Testis (tissue), 2 donors: ENCODE measurements at regions not wholly inside any gene's neighbourhood (a gene's known extent, or its start where the extent isn't known, plus 50 kb on each side); places are given as distances from the start of the nearest gene placed in this dataset.

ENCODE experiments used
- DNase-seq: peaks from one replicate; pipeline ENCODE4 v3.0.0-alpha.2; 2019
- H3K27ac ChIP-seq, 2 donors: fragments of 200-600 bp; sonication (generic); one replicate each; pipeline ENCODE4 v1.5.1; 2019
- H3K27me3 ChIP-seq: fragments of 200-600 bp; sonication (generic); one replicate; pipeline ENCODE4 v1.5.1; 2019
- H3K36me3 ChIP-seq: fragments of 200-600 bp; sonication (generic); one replicate; pipeline ENCODE4 v1.5.1; 2017; ENCODE audit warnings: low read depth; ENCODE audit errors: missing control alignments
- H3K4me1 ChIP-seq: fragments of 200-600 bp; sonication (generic); one replicate; pipeline ENCODE4 v1.5.1; 2019
- H3K4me3 ChIP-seq, 2 donors: fragments of 200-600 bp; sonication (generic); one replicate each; pipeline ENCODE4 v1.5.1; 2017 to 2019
- H3K9me3 ChIP-seq: fragments of 200-600 bp; sonication (generic); one replicate; pipeline ENCODE4 v1.5.1; 2017
- POLR2A ChIP-seq: fragments of 450-650 bp; IDR thresholded peaks from one replicate; pipeline ENCODE4 v1.6.1; 2017; ENCODE audit warnings: antibody characterized with exemption, mild to moderate bottlenecking, moderate library complexity
- WGBS, 2 donors: methylation state at CpG; one replicate each; pipeline ENCODE4 v1.1.5; 2018; 5-methylcytosine and 5-hydroxymethylcytosine counted together
- intact Hi-C: fragments of 100-400 bp; cut with DNase I; formaldehyde crosslinking; loops from one replicate; pipeline ENCODE4 v1.15.1; 2023; ENCODE audit warnings: low total_unique reads
- TF ChIP-seq, protein P1 (sequence below), 3 experiments: fragments of 450-650 bp in 2 of 3; fragments of 200-600 bp in 1 of 3; sonication (generic) in 1 of 3; IDR thresholded peaks; one replicate each; pipeline ENCODE4 v1.5.1; 2016 to 2019; ENCODE audit warnings: antibody characterized with exemption in 3 of 3, mild to moderate bottlenecking in 2 of 3, moderate library complexity in 1 of 3

DNA sequence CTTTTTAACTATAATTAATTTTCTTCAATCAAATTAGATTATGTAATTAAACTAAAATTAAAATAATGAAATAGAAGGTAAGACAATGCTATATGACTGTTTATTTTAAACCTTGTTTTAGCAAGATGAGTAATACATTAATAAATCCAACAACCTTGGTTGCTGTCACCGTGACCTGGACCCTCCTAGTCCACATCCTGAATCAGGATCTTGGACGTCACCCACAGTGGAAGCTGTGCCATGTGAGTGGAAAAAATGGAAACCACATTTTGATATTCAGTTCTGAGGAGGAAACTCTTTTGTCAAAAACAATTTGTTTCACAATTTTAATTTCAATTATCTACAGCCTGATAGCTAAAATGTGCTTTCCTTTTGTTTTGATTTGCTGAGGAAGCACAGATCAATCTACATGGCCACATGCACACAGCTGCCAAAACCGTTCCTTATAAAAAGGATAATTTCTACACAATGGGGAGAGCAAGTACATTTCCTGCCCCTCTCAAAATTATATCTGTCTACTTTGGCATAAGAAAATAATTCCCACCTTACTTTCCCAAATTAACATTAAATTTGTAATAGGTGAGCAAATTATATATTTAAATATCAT lies 255.5 kb downstream of the RASSF9 start:
- intact Hi-C loops, result no loop called here
- H3K27me3 ChIP-seq, result no peaks in the 10 kb centered on the region
- no peak for TF ChIP-seq POLR2A
- TF ChIP-seq, protein P1, sequence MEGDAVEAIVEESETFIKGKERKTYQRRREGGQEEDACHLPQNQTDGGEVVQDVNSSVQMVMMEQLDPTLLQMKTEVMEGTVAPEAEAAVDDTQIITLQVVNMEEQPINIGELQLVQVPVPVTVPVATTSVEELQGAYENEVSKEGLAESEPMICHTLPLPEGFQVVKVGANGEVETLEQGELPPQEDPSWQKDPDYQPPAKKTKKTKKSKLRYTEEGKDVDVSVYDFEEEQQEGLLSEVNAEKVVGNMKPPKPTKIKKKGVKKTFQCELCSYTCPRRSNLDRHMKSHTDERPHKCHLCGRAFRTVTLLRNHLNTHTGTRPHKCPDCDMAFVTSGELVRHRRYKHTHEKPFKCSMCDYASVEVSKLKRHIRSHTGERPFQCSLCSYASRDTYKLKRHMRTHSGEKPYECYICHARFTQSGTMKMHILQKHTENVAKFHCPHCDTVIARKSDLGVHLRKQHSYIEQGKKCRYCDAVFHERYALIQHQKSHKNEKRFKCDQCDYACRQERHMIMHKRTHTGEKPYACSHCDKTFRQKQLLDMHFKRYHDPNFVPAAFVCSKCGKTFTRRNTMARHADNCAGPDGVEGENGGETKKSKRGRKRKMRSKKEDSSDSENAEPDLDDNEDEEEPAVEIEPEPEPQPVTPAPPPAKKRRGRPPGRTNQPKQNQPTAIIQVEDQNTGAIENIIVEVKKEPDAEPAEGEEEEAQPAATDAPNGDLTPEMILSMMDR (IDR thresholded peaks at IDR 0.05), result no peak
- H3K4me3 ChIP-seq, result no peak overlapping the region
- WGBS, 2 donors, result 65% methylated on average over 3 of the region's 3 CpGs
- H3K27ac ChIP-seq, result no peak overlapping the region
- H3K9me3 ChIP-seq, result no peaks in the 10 kb centered on the region
- H3K36me3 ChIP-seq, result no peaks in the 10 kb centered on the region
- DNase-seq, result no peak
- no peaks in the 10 kb centered on the region for H3K4me1 ChIP-seq

DNA sequence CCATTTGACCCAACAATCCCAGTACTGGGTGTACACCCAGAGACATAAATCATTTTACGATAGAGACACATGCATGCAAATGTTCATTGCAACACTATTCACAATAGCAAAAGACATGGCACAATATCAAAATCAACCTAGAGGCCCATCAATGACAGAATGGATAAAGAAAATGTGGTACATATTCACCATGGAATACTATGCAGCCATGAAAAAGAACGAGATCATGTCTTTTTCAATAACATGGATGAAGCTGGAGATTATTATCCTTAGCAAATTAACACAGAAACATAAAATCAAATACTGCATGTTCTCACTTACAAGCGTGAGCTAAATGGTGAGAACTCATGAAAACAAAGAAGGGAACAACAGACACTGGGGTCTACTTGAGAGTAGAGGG lies 249.1 kb downstream of the RASSF9 start:
- Histone ChIP-seq H3K9me3 (no peaks in the 10 kb centered on the region), H3K4me3 (no peak overlapping the region), H3K27ac (no peak overlapping the region), H3K36me3 (no peaks in the 10 kb centered on the region), H3K27me3 (no peaks in the 10 kb centered on the region), H3K4me1 (no peaks in the 10 kb centered on the region)
- 83 to 96% methylated on average over 3 of the region's 3 CpGs for WGBS, 2 donors
- intact Hi-C loops, result no loop called here
- TF ChIP-seq, protein P1 (IDR thresholded peaks at IDR 0.05), result no peak
- TF ChIP-seq POLR2A, result no peak
- no peak for DNase-seq

DNA sequence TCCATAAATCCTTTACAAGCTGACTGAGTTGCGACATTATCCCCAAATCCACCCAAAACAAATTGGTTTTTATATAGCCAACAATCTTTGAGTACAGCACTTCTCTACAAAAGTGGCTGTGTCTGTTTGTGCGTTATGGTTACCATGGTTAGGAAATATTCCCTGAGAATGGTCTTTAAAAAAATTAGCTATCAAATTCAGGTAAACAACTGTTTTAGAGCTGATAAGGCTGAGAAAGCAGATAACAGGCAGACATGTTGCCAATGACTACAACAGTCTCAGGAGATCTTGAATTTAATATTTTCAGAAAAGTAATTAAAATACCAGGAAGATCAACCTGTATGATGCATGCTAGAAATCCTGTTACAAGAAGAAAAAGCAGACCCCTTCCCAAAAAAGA lies 248.0 kb downstream of the RASSF9 start:
- DNase-seq, result no peak
- TF ChIP-seq POLR2A, result no peak
- TF ChIP-seq, protein P1 (IDR thresholded peaks at IDR 0.05), result no peak
- Histone ChIP-seq H3K4me1 (no peaks in the 10 kb centered on the region), H3K27me3 (no peaks in the 10 kb centered on the region), H3K27ac (no peak overlapping the region), H3K4me3 (no peak overlapping the region), H3K36me3 (no peaks in the 10 kb centered on the region), H3K9me3 (no peaks in the 10 kb centered on the region)
- WGBS, 2 donors, result 92 to 94% methylated on average over 2 of the region's 2 CpGs
- intact Hi-C loops, result no loop called here

DNA sequence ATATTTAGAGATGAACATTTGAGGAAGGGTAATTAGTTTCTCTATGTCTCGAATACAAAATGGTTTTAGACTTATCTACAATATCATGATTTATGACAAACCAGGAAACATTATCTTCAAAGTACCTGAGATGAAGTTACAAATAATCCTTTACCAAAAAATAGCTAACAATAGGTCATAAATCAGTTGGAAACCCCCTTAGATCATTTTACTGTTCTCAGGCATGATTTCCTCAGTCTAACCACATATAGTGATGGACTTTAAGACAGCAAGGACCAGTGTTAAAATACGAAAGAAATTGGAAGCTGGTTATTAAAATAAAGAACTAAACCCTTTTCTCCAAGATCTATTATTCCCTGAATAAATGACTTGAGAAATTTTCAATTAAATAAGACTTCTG lies 235.4 kb downstream of the RASSF9 start:
- H3K4me1 ChIP-seq, result no peaks in the 10 kb centered on the region
- TF ChIP-seq POLR2A, result no peak
- TF ChIP-seq, protein P1 (IDR thresholded peaks at IDR 0.05), result no peak
- no peaks in the 10 kb centered on the region for H3K9me3 ChIP-seq
- no peaks in the 10 kb centered on the region for H3K36me3 ChIP-seq
- H3K27ac ChIP-seq, result no peak overlapping the region
- 81 to 85% methylated on average over 2 of the region's 2 CpGs for WGBS, 2 donors
- H3K4me3 ChIP-seq, result no peak overlapping the region
- no peaks in the 10 kb centered on the region for H3K27me3 ChIP-seq
- no peak for DNase-seq
- intact Hi-C loops, result no loop called here

DNA sequence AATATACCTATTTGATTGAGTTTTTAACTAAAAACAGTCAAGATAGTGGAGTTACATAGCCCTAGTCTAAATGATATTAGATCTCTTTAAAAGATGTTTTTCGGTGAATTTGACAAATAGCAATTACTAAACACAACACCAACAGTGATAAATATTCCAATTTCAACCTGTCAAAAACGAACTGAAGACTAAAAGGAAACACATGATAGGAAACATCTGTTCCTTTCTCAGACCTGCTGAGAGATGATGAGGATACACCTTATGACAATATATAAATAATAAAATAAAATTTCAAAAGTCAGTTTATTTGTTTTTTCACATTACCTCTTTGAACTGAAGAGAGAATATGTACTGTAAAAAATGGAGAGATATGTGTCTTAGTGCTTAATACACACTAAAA lies 232.7 kb downstream of the RASSF9 start:
- intact Hi-C loops, result no loop called here

More for the DNA sequence above, 232.7 kb downstream of the RASSF9 start:
- H3K4me1 ChIP-seq, result no peaks in the 10 kb centered on the region
- TF ChIP-seq, protein P1 (IDR thresholded peaks at IDR 0.05), result no peak
- TF ChIP-seq POLR2A, result no peak
- H3K36me3 ChIP-seq, result no peaks in the 10 kb centered on the region
- H3K27ac ChIP-seq, result no peak overlapping the region
- H3K9me3 ChIP-seq, result no peaks in the 10 kb centered on the region
- no peak for DNase-seq
- no peak overlapping the region for H3K4me3 ChIP-seq
- 47 to 57% methylated on average over 2 of the region's 2 CpGs for WGBS, 2 donors
- H3K27me3 ChIP-seq, result no peaks in the 10 kb centered on the region
